ENCODE measurements at regions not wholly inside any gene's neighbourhood (a gene's known extent, or its start where the extent isn't known, plus 50 kb on each side); places are given as distances from the start of the nearest gene placed in this dataset.

- no peaks in the 10 kb centered on the region for H4K20me1 ChIP-seq (ENCODE audit: insufficient read depth, low read length)
- no peaks in the 10 kb centered on the region for H3K79me2 ChIP-seq (ENCODE audit: low read length)
- H3K36me3 ChIP-seq (replicated peaks; ENCODE audit: insufficient read depth, low read length): no peaks in the 10 kb centered on the region
- no peak overlapping the region for H3K9ac ChIP-seq (ENCODE audit: low read length)
- H3K27ac ChIP-seq (ENCODE audit: low read length): no peak overlapping the region
- H2AFZ ChIP-seq (ENCODE audit: low read length): peak overlapping the region; percentile 44; the same call in 1 of the 2 replicates
- H3K9me3 ChIP-seq (replicated peaks; ENCODE audit: insufficient read depth, low read length): no peaks in the 10 kb centered on the region
- H3K4me3 ChIP-seq (ENCODE audit: low read length): no peak overlapping the region
- H3K27me3 ChIP-seq (replicated peaks; ENCODE audit: insufficient read depth, low read length): no peaks in the 10 kb centered on the region
- peaks cover 11% of the 10 kb centered on the region; the same call in 1 of the 2 replicates for H3K4me1 ChIP-seq (ENCODE audit: low read length)
- no peaks in the 10 kb centered on the region for H3K9me2 ChIP-seq (replicated peaks; ENCODE audit: insufficient read depth, low read length)
- DNase-seq: no peak
- no peaks in the 10 kb centered on the region for H3F3A ChIP-seq (ENCODE audit: insufficient read depth, low read length)
- TF ChIP-seq CTCF (IDR thresholded peaks at IDR 0.05; ENCODE audit: low read length) (no peak), EZH2phosphoT487 (IDR thresholded peaks at IDR 0.05; ENCODE audit: low read length) (no peak), EZH2 (optimal IDR thresholded peaks at IDR 0.05; ENCODE audit: low read depth, low read length) (no peak)
- H3K4me2 ChIP-seq (ENCODE audit: low read depth, low read length): no peak overlapping the region
These were observed 139.8 kb downstream of the ESM1 start for GRCh38 chr5:54845567-54845941.

DNA sequence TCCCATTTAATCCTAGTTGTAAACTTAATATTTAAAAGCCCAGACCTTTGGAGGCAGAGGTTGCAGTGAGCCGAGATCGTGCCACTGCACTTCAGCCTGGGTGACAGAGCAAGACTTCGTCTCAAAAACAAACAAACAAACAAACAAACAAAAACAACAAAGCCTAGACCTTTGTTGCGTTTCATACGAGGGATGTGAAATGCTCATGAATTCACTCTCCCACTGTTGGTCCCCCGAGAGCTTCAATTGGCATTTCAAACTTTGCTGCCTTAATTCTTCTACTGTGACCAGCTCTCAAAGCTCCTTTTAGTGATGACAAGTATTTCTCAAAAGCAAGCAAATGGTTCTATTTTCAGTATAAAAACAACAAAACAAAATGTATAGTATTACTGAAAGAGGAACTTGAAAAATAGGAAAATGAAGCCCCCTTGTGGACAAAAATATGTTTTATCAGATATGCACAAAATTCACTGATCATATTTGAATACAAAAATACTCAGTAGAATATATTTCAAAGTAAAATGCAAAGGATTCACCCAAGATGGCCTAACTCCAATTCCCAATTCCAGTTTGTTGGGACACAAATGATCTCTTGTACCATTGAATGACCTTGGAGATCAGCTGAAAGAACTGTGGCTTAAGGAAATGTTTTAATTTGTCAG, 140.4 kb downstream of the ESM1 start:
- Histone ChIP-seq H3K27me3 (replicated peaks; ENCODE audit: insufficient read depth, low read length) (no peaks in the 10 kb centered on the region), H2AFZ (ENCODE audit: low read length) (peak overlapping the region; percentile 83), H3K79me2 (ENCODE audit: low read length) (no peaks in the 10 kb centered on the region), H3K4me1 (ENCODE audit: low read length) (peaks cover 12% of the 10 kb centered on the region; the same call in 1 of the 2 replicates), H4K20me1 (ENCODE audit: insufficient read depth, low read length) (no peaks in the 10 kb centered on the region), H3K27ac (ENCODE audit: low read length) (no peak overlapping the region), H3F3A (ENCODE audit: insufficient read depth, low read length) (no peaks in the 10 kb centered on the region), H3K4me3 (ENCODE audit: low read length) (peak overlapping the region; percentile 48), H3K9ac (ENCODE audit: low read length) (peak overlapping the region; percentile 45; the same call in 1 of the 2 replicates), H3K36me3 (replicated peaks; ENCODE audit: insufficient read depth, low read length) (no peaks in the 10 kb centered on the region), H3K9me3 (replicated peaks; ENCODE audit: insufficient read depth, low read length) (no peaks in the 10 kb centered on the region), H3K4me2 (ENCODE audit: low read depth, low read length) (peak overlapping the region; percentile 78; the same call in 1 of the 2 replicates), H3K9me2 (replicated peaks; ENCODE audit: insufficient read depth, low read length) (no peaks in the 10 kb centered on the region)
- TF ChIP-seq EZH2 (optimal IDR thresholded peaks at IDR 0.05; ENCODE audit: low read depth, low read length): no peak
- TF ChIP-seq CTCF (IDR thresholded peaks at IDR 0.05; ENCODE audit: low read length): peak; percentile 58
- no peak for TF ChIP-seq EZH2phosphoT487 (IDR thresholded peaks at IDR 0.05; ENCODE audit: low read length)
- peak; percentile 77 for DNase-seq

GRCh38 chr5:54844266-54844665, 141.1 kb downstream of the ESM1 start:
- no peaks in the 10 kb centered on the region for H3K36me3 ChIP-seq (replicated peaks; ENCODE audit: insufficient read depth, low read length)
- no peak overlapping the region for H3K27ac ChIP-seq (ENCODE audit: low read length)
- H3K4me3 ChIP-seq (ENCODE audit: low read length): no peak overlapping the region
- H3K9me3 ChIP-seq (replicated peaks; ENCODE audit: insufficient read depth, low read length): no peaks in the 10 kb centered on the region
- no peaks in the 10 kb centered on the region for H3K27me3 ChIP-seq (replicated peaks; ENCODE audit: insufficient read depth, low read length)
- peak overlapping the region; percentile 78; the same call in 1 of the 2 replicates for H3K4me2 ChIP-seq (ENCODE audit: low read depth, low read length)
- H4K20me1 ChIP-seq (ENCODE audit: insufficient read depth, low read length): no peaks in the 10 kb centered on the region
- H3K4me1 ChIP-seq (ENCODE audit: low read length): peaks cover 12% of the 10 kb centered on the region; the same call in 1 of the 2 replicates
- no peaks in the 10 kb centered on the region for H3K79me2 ChIP-seq (ENCODE audit: low read length)
- TF ChIP-seq EZH2 (optimal IDR thresholded peaks at IDR 0.05; ENCODE audit: low read depth, low read length) (no peak), CTCF (IDR thresholded peaks at IDR 0.05; ENCODE audit: low read length) (no peak), EZH2phosphoT487 (IDR thresholded peaks at IDR 0.05; ENCODE audit: low read length) (no peak)
- no peak for DNase-seq
- no peaks in the 10 kb centered on the region for H3K9me2 ChIP-seq (replicated peaks; ENCODE audit: insufficient read depth, low read length)
- peak overlapping the region; percentile 83; the same call in 1 of the 2 replicates for H2AFZ ChIP-seq (ENCODE audit: low read length)
- no peak overlapping the region for H3K9ac ChIP-seq (ENCODE audit: low read length)
- no peaks in the 10 kb centered on the region for H3F3A ChIP-seq (ENCODE audit: insufficient read depth, low read length)
